Liver (tissue), 8 donors: ENCODE measurements at regions not wholly inside any gene's neighbourhood (a gene's known extent, or its start where the extent isn't known, plus 50 kb on each side); places are given as distances from the start of the nearest gene placed in this dataset.

Source experiments
- DNase-seq: peaks from one replicate; pipeline ENCODE4 v3.0.0-alpha.2; 2017; ENCODE audit warnings: low spot score
- H3K27ac ChIP-seq, 2 donors: one replicate each; pipeline ENCODE4 v1.7.0; 2013; ENCODE audit warnings: inconsistent platforms in 2 of 2, low read length in 2 of 2, control low read depth in 1 of 2, low read depth in 1 of 2, mild to moderate bottlenecking in 1 of 2
- H3K27me3 ChIP-seq, 4 donors: one replicate each; pipeline versions ENCODE4 v1.6.1 to v1.7.0; 2013; ENCODE audit warnings: low read length in 3 of 4, inconsistent platforms in 1 of 4, mild to moderate bottlenecking in 1 of 4, moderate library complexity in 1 of 4; ENCODE audit not compliant: control insufficient read depth in 4 of 4, insufficient read depth in 4 of 4
- H3K36me3 ChIP-seq, 4 donors: one replicate each; pipeline versions ENCODE4 v1.6.1 to v1.7.0; 2013; ENCODE audit warnings: low read length in 3 of 4, mild to moderate bottlenecking in 3 of 4, low read depth in 1 of 4, moderate library complexity in 1 of 4; ENCODE audit not compliant: control insufficient read depth in 4 of 4, insufficient read depth in 3 of 4
- H3K4me1 ChIP-seq, 4 donors: one replicate each; pipeline versions ENCODE4 v1.6.1 to v1.7.0; 2013; ENCODE audit warnings: low read length in 3 of 4, mild to moderate bottlenecking in 3 of 4, moderate library complexity in 1 of 4; ENCODE audit not compliant: control insufficient read depth in 4 of 4, insufficient read depth in 4 of 4
- H3K4me3 ChIP-seq, 3 donors: one replicate each; pipeline versions ENCODE4 v1.6.1 to v1.7.0; 2013; ENCODE audit warnings: low read length in 3 of 3, control low read depth in 1 of 3, low read depth in 1 of 3, mild to moderate bottlenecking in 1 of 3
- H3K9ac ChIP-seq, 2 donors: one replicate each; pipeline ENCODE4 v1.7.0; 2013; ENCODE audit warnings: low read length in 2 of 2, mild to moderate bottlenecking in 2 of 2, moderate library complexity in 2 of 2, control low read depth in 1 of 2, low read depth in 1 of 2
- H3K9me3 ChIP-seq, 4 donors: one replicate each; pipeline versions ENCODE4 v1.6.1 to v1.7.0; 2013; ENCODE audit warnings: low read length in 3 of 4; ENCODE audit not compliant: control insufficient read depth in 4 of 4
- ATF3 ChIP-seq: IDR thresholded peaks from 2 replicates; pipeline ENCODE4 v1.6.1; 2016; ENCODE audit warnings: antibody characterized with exemption
- CTCF ChIP-seq: fragments of 150-350 bp; IDR thresholded peaks from 2 replicates; pipeline ENCODE4 v1.5.1; 2017; ENCODE audit warnings: improper control_type of control experiment, low read depth, low read length; ENCODE audit not compliant: missing input control
- EGR1 ChIP-seq, 2 donors: IDR thresholded peaks; 2 replicates each; pipeline ENCODE4 v1.6.1; 2016 to 2018; ENCODE audit warnings: antibody characterized with exemption in 2 of 2, low read depth in 2 of 2
- FOXA1 ChIP-seq: IDR thresholded peaks from 2 replicates; pipeline ENCODE4 v1.6.1; 2016; ENCODE audit warnings: antibody characterized with exemption
- FOXA2 ChIP-seq: IDR thresholded peaks from 2 replicates; pipeline ENCODE4 v1.6.1; 2016; ENCODE audit warnings: antibody characterized with exemption
- GABPA ChIP-seq, 2 donors: IDR thresholded peaks in 1 of 2; conservative IDR thresholded peaks in 1 of 2; 2 replicates each; pipeline ENCODE4 v1.6.1; 2016; ENCODE audit warnings: antibody characterized with exemption in 2 of 2, mild to moderate bottlenecking in 1 of 2, moderate library complexity in 1 of 2
- HNF4A ChIP-seq, 2 donors: conservative IDR thresholded peaks; 2 replicates each; pipeline ENCODE4 v1.6.1; 2016; ENCODE audit warnings: antibody characterized with exemption in 2 of 2, mild to moderate bottlenecking in 2 of 2
- HNF4G ChIP-seq: IDR thresholded peaks from 2 replicates; pipeline ENCODE4 v1.6.1; 2016; ENCODE audit warnings: antibody characterized with exemption
- JUND ChIP-seq, 2 donors: IDR thresholded peaks; 2 replicates each; pipeline ENCODE4 v1.6.1; 2016; ENCODE audit warnings: antibody characterized with exemption in 2 of 2
- MAX ChIP-seq: IDR thresholded peaks from 2 replicates; pipeline ENCODE4 v1.6.1; 2016; ENCODE audit warnings: antibody characterized with exemption
- NR2F2 ChIP-seq: IDR thresholded peaks from 2 replicates; pipeline ENCODE4 v1.6.1; 2016; ENCODE audit warnings: antibody characterized with exemption
- RAD21 ChIP-seq, 2 donors: IDR thresholded peaks; 2 replicates each; pipeline ENCODE4 v1.6.1; 2016; ENCODE audit warnings: antibody characterized with exemption in 2 of 2, mild to moderate bottlenecking in 2 of 2
- REST ChIP-seq: IDR thresholded peaks from 2 replicates; pipeline ENCODE4 v1.6.1; 2016; ENCODE audit warnings: antibody characterized with exemption, mild to moderate bottlenecking
- RXRA ChIP-seq, 2 donors: IDR thresholded peaks; 2 replicates each; pipeline ENCODE4 v1.6.1; 2017 to 2018; ENCODE audit warnings: antibody characterized with exemption in 2 of 2, mild to moderate bottlenecking in 1 of 2
- SP1 ChIP-seq: IDR thresholded peaks from 2 replicates; pipeline ENCODE4 v1.6.1; 2018; ENCODE audit warnings: antibody characterized with exemption, mild to moderate bottlenecking
- TAF1 ChIP-seq: conservative IDR thresholded peaks from 2 replicates; pipeline ENCODE4 v1.6.1; 2016; ENCODE audit warnings: antibody characterized with exemption, mild to moderate bottlenecking
- YY1 ChIP-seq: IDR thresholded peaks from 2 replicates; pipeline ENCODE4 v1.6.1; 2016; ENCODE audit warnings: antibody characterized with exemption, mild to moderate bottlenecking
- ZBTB33 ChIP-seq: IDR thresholded peaks from 2 replicates; pipeline ENCODE4 v1.6.1; 2016; ENCODE audit warnings: antibody characterized with exemption
- WGBS: extraction: QIAGEN DNeasy Blood & Tissue Kit; methylation state at CpG from one replicate; pipeline ENCODE4 v1.1.7; 2013; 5-methylcytosine and 5-hydroxymethylcytosine counted together
- donor health status: healthy.
- donor health status: healthy.
- donor health status: healthy.
- donor health status: healthy.
- donor health status: healthy.

GRCh38 chr5:143992496-143992895 is 178.0 kb downstream of the YIPF5 start:
- H3K27ac ChIP-seq: no peak overlapping the region
- no peaks in the 10 kb centered on the region for H3K27me3 ChIP-seq
- H3K4me3 ChIP-seq: no peak overlapping the region
- TF ChIP-seq REST (no peak), HNF4A (conservative IDR thresholded peaks at IDR 0.05) (no peak), TAF1 (no peak), FOXA2 (no peak), ZBTB33 (no peak)
- no peaks in the 10 kb centered on the region for H3K4me1 ChIP-seq
- no peaks in the 10 kb centered on the region for H3K9me3 ChIP-seq
- 89% methylated on average over 1 of the region's 1 CpG for WGBS
- DNase-seq: no peak
- no peak overlapping the region for H3K9ac ChIP-seq
- H3K36me3 ChIP-seq: no peaks in the 10 kb centered on the region

GRCh38 chr5:144002876-144003275 is 167.6 kb downstream of the YIPF5 start:
- no peaks in the 10 kb centered on the region for H3K27me3 ChIP-seq
- H3K9me3 ChIP-seq: no peaks in the 10 kb centered on the region
- H3K36me3 ChIP-seq: no peaks in the 10 kb centered on the region
- H3K4me3 ChIP-seq: no peak overlapping the region
- H3K4me1 ChIP-seq: no peaks in the 10 kb centered on the region
- DNase-seq: no peak
- no peak overlapping the region for H3K9ac ChIP-seq
- no peak for TF ChIP-seq FOXA2
- H3K27ac ChIP-seq: no peak overlapping the region

- no peaks in the 10 kb centered on the region for H3K9me3 ChIP-seq
- WGBS: 73% methylated on average over 3 of the region's 3 CpGs
- TF ChIP-seq NR2F2 (no peak), ATF3 (no peak), GABPA (IDR thresholded peaks at IDR 0.05 in 1 of 2, conservative IDR thresholded peaks at IDR 0.05 in 1 of 2) (no peak), JUND (IDR thresholded peaks at IDR 0.05) (no peak), RAD21 (IDR thresholded peaks at IDR 0.05) (no peak), RXRA (IDR thresholded peaks at IDR 0.05) (no peak), SP1 (no peak), CTCF (no peak), YY1 (no peak), EGR1 (IDR thresholded peaks at IDR 0.05; ENCODE audit: low read depth in 2 of 2) (no peak), HNF4G (no peak), MAX (no peak), ZBTB33 (no peak), HNF4A (conservative IDR thresholded peaks at IDR 0.05) (no peak), FOXA1 (no peak), FOXA2 (no peak), TAF1 (no peak)
Observed at GRCh38 chr5:144003636-144004035, 166.8 kb downstream of the YIPF5 start.

More at GRCh38 chr5:144003636-144004035, 166.8 kb downstream of the YIPF5 start:
- no peak for DNase-seq
- Histone ChIP-seq H3K27ac (no peak overlapping the region), H3K36me3 (no peaks in the 10 kb centered on the region), H3K4me3 (no peak overlapping the region), H3K9ac (no peak overlapping the region), H3K27me3 (no peaks in the 10 kb centered on the region), H3K4me1 (no peaks in the 10 kb centered on the region)
